ENCODE measurements at regions not wholly inside any gene's neighbourhood (a gene's known extent, or its start where the extent isn't known, plus 50 kb on each side); places are given as distances from the start of the nearest gene placed in this dataset.

GRCh38 chr12:126898562-126898961 is 1368.4 kb upstream of the TMEM132C start:
- DNase-seq (ENCODE audit: low read depth) = no peak
- H3K4me3 ChIP-seq (replicated peaks; ENCODE audit: low read depth, low read length) = no peak overlapping the region
- TF ChIP-seq CTCF (IDR thresholded peaks at IDR 0.05; ENCODE audit: low read length, missing control alignments) = no peak

- no peak for TF ChIP-seq CTCF (IDR thresholded peaks at IDR 0.05; ENCODE audit: low read length, missing control alignments)
- DNase-seq (ENCODE audit: low read depth) = no peak
- H3K4me3 ChIP-seq (replicated peaks; ENCODE audit: low read depth, low read length) = no peak overlapping the region
Measured at GRCh38 chr12:126899926-126900792, 1366.8 kb upstream of the TMEM132C start.

- no peak for DNase-seq (ENCODE audit: low read depth)
- TF ChIP-seq CTCF (IDR thresholded peaks at IDR 0.05; ENCODE audit: low read length, missing control alignments) = no peak
- no peak overlapping the region for H3K4me3 ChIP-seq (replicated peaks; ENCODE audit: low read depth, low read length)
Measured at GRCh38 chr12:126903027-126903876, 1363.7 kb upstream of the TMEM132C start.

- no peak for DNase-seq (ENCODE audit: low read depth)
- TF ChIP-seq CTCF (IDR thresholded peaks at IDR 0.05; ENCODE audit: low read length, missing control alignments) = no peak
- no peak overlapping the region for H3K4me3 ChIP-seq (replicated peaks; ENCODE audit: low read depth, low read length)
Measured at GRCh38 chr12:126905752-126906151, 1361.2 kb upstream of the TMEM132C start.

GRCh38 chr12:126907900-126908764 is 1358.8 kb upstream of the TMEM132C start:
- H3K4me3 ChIP-seq (replicated peaks; ENCODE audit: low read depth, low read length) = no peak overlapping the region
- no peak for DNase-seq (ENCODE audit: low read depth)
- TF ChIP-seq CTCF (IDR thresholded peaks at IDR 0.05; ENCODE audit: low read length, missing control alignments) = no peak

GRCh38 chr12:126908765-126909142 is 1358.2 kb upstream of the TMEM132C start:
- DNase-seq (ENCODE audit: low read depth) = no peak
- no peak for TF ChIP-seq CTCF (IDR thresholded peaks at IDR 0.05; ENCODE audit: low read length, missing control alignments)
- no peak overlapping the region for H3K4me3 ChIP-seq (replicated peaks; ENCODE audit: low read depth, low read length)

Measured in fibroblast of pulmonary artery (primary cell).